Cardiac fibroblast (primary cell): ENCODE measurements at regions not wholly inside any gene's neighbourhood (a gene's known extent, or its start where the extent isn't known, plus 50 kb on each side); places are given as distances from the start of the nearest gene placed in this dataset.

Experiments used
- DNase-seq, 2 donors: peaks; one replicate each; pipeline versions ENCODE4 v3.0.0 to v3.0.0-alpha.2; 2010; ENCODE audit warnings: low read depth in 2 of 2
- H3K4me3 ChIP-seq, 2 donors: replicated peaks in 1 of 2; 1 replicate in 1 of 2; 2 replicates in 1 of 2; pipeline ENCODE4 v1.5.1; 2011; ENCODE audit warnings: low read depth in 2 of 2, low read length in 2 of 2, mild to moderate bottlenecking in 2 of 2, moderate library complexity in 1 of 2
- TF ChIP-seq, protein P1 (sequence below): IDR thresholded peaks from one replicate; pipeline ENCODE4 v1.5.1; 2011; ENCODE audit warnings: low read depth, mild to moderate bottlenecking, low read length, inconsistent platforms

DNA sequence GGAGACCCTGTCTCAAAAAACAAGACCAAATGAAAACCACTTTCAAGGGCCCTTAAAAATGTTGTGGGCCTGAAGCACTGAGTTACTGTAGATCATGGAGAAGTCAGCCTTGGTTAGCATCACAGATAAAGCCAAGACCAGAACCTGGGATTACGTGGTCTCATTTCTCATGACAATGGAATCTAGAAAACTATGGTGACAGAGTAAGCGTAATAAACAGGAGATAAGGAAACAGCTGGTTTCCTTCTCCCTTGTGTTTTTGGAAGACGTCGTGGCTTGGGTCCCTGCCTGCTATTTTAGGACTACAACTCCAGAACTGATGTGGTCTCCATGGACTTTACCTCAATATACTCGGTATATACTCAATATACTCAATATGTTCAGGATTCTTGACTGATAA is 180.7 kb upstream of the ZFHX3 start:
- TF ChIP-seq, protein P1, sequence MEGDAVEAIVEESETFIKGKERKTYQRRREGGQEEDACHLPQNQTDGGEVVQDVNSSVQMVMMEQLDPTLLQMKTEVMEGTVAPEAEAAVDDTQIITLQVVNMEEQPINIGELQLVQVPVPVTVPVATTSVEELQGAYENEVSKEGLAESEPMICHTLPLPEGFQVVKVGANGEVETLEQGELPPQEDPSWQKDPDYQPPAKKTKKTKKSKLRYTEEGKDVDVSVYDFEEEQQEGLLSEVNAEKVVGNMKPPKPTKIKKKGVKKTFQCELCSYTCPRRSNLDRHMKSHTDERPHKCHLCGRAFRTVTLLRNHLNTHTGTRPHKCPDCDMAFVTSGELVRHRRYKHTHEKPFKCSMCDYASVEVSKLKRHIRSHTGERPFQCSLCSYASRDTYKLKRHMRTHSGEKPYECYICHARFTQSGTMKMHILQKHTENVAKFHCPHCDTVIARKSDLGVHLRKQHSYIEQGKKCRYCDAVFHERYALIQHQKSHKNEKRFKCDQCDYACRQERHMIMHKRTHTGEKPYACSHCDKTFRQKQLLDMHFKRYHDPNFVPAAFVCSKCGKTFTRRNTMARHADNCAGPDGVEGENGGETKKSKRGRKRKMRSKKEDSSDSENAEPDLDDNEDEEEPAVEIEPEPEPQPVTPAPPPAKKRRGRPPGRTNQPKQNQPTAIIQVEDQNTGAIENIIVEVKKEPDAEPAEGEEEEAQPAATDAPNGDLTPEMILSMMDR, result no peak
- peak; percentile 90 to 93 for DNase-seq

DNA sequence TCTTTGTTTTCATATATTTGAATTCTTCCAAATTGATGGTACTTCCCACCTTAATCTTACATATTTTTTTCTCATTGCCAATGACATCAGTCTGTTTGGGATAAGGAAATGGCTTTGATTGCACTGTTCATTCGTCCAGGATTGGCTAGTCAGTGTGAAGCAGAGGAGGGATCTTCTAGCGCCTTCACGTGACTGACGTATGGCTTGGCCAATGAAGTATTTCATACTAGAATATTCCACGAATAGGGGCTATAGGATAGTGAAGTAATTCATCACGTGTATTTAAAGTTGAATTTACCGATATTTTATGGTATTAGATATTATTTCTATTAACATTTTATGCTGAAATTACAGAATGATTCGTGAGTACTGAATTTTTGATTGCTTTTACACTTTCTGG is 178.7 kb upstream of the ZFHX3 start:
- TF ChIP-seq, protein P1, result no peak
- H3K4me3 ChIP-seq, result no peak overlapping the region
- no peak for DNase-seq

More for the DNA sequence above, 180.7 kb upstream of the ZFHX3 start:
- H3K4me3 ChIP-seq, result no peak overlapping the region

DNA sequence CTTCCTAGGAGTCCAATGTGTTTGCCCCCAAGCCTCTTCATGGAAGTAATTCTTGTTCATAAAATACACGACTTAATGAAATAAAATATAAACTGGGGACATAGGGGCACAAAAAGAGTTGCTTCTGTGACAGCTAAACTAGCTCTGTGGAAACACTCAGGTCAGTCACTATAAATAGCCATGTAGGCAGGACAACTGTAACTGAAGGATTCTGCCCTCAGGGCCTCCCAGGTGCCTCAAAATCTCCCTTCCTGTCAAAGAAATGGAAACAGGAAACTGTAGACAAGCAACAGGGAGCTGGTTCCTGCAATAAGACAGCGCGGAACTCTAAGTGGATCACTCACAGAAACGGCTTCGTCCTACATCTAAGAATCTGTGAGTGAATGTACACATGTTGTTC is 178.1 kb upstream of the ZFHX3 start:
- no peak for DNase-seq
- TF ChIP-seq, protein P1, result no peak
- no peak overlapping the region for H3K4me3 ChIP-seq

DNA sequence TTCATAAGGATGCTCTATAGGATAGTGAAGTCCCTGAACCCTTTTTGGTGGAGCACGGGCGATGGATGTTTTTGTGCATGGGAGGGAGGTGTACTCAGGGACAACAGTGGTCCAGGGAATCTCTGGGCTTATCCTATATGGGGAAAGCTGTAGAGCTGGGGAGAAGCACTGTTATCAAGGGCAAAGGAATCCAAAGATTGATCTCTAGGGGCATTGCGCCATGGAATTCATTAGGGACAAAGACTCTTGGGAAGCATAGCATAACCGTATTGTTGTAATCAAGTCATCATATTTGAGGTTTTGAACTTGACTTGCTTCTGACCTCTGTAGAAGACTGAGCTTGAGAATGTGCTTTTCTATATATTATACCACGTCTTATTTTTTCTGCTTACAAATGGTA is 172.9 kb upstream of the ZFHX3 start:
- no peak overlapping the region for H3K4me3 ChIP-seq
- peak in 1 of 2 donors; percentile 31 for DNase-seq
- TF ChIP-seq, protein P1, result no peak

DNA sequence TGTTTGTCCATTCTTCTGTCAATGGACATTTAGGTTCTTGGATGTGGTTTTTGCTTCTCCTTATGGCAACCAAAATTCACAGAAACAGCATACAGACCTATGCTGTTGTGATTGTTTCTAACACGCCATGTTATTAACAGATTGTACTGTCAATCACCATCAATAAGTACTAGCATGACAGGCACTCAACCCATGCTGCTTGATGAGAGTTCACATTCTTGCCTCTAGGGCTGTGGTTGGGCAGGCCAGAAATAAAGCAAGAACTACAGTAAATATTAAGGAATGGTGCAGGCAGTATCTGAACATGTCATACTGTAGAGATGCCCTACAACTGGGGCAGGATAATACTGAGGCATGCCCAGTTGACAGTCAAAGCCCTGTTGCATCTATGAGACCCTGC is 171.2 kb upstream of the ZFHX3 start:
- no peak overlapping the region for H3K4me3 ChIP-seq
- TF ChIP-seq, protein P1, result peak; percentile 20
- DNase-seq, result no peak

DNA sequence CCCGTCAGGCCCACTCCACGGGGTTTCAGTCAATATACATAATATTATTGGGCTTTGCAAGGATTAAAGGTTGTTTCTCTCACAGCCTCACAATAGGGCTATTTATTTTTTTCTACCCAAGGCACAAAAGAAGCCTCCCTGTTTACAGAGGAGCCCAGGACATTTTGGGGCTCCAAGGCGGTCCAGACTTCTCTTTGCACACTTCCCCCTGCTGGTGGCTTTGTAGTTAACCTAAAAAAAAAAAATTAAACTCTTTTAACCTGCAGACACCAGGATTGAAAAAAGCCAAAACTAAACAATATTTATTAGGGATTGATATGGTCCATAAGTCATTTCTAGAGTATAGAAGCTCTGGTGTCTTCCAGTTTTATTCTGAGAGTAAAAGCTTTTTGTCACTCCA is 169.7 kb upstream of the ZFHX3 start:
- TF ChIP-seq, protein P1, result no peak
- DNase-seq, result no peak
- no peak overlapping the region for H3K4me3 ChIP-seq

DNA sequence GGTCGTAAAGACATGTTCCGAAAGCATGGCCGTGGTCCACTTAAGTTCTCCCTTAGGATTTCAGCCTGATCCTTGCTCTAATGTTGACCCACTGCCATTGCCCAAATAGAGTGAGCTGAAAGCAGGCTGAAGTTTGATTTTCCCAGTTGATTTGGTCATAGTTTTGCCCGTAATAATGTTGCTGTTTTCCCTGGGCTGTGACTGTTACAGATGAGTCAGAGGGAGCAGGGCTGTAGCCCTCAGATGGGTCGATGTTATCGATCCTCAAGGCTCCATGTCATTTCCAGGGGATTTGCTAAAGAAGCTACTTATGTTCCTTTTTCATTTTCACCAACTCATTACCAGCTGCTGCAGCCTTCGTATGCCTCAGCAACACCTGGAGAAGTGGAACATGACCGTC is 169.0 kb upstream of the ZFHX3 start:
- TF ChIP-seq, protein P1, result no peak
- peak in 1 of 2 donors; percentile 39 for DNase-seq
- no peak overlapping the region for H3K4me3 ChIP-seq
